NCI-H2107 treated with DMSO at 0.1 percent for 48 hours (cell line): ENCODE measurements at regions not wholly inside any gene's neighbourhood (a gene's known extent, or its start where the extent isn't known, plus 50 kb on each side); places are given as distances from the start of the nearest gene placed in this dataset.
"Not testable (repeated sequence)": the region's sequence is repeated elsewhere in the genome, so short reads cannot be mapped to it uniquely, and the experiment has no call there.

ENCODE experiments used
- DNase-seq: peaks from one replicate; lab custom pipeline; 2025; ENCODE audit not compliant: unreplicated experiment; lab: John Stamatoyannopoulos, UW

DNA sequence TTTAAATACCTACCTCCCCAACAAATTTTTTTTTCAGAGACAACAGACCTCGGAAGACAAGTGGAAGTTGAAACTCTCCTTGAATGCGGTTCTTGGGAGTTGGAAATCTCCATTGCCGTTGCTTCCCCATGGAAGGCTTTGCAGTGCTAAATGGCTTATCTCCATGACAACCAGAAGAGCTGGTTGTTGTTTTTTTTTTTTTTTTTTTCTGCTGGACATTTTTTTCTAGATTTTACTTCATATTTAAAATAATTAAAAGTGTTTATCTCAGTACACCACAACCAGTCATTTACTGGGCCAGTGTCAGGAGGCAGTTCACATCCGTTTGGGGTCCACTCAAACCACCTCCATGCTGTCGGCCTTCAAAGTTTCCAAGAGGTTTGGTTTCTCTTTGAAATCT, 348.5 kb upstream of the PRKCQ start:
- no peak for DNase-seq

DNA sequence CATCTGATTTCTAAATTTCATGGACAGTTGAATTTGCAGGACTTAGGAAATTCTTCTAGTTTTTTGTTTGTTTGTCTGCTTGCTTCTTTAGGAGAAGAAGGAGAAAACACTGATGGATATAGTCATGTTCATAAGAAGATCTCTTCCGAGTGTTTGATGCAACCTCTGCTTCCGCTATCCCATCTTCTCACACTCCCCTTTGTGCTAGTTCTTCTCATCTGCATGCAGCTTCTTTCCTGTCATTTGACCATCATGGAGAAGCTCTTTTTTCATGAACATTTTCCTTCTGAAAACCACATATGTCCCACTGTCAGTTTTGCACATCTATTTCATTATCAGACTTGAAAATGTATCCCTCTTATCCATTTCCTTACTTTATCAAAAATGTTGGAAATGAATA, 346.9 kb upstream of the PRKCQ start:
- no peak for DNase-seq

DNA sequence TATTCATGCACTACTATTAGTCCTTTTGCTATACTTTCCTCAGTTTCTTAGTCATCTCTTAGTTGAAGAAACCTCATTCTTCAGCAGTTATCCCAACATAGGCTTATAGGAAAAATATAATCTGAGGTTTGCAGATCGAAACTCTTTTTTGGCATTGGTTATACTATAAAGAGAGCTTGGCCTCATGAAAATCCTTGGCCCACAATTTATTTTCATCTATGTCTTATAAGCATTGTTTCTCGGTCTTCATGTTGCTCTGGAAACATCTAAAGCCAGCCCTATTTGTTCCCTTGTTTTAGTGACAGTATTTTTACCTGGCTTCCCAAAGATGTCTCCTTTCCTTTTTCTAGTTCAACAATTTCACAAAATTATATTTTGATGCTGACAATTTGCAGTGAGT, 345.1 kb upstream of the PRKCQ start:
- no peak for DNase-seq

DNA sequence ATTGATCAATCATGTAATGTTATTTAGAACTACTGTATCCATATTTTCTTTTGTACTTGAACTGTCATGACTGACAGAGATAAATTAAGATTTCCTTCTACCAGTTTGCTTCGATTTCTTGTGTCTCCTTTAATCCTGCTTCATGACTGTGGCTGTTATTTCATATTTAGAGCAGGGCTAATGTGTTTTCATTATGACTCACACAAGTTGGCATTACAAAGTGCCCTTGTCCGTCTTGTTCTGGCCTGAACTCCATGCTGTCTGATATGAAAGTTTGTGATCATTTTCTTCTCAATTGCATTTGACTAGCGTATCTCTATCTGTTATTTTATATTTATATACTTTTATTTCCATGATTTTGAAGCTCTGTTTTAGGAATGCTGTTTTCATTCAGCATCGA, 344.1 kb upstream of the PRKCQ start:
- no peak for DNase-seq

DNA sequence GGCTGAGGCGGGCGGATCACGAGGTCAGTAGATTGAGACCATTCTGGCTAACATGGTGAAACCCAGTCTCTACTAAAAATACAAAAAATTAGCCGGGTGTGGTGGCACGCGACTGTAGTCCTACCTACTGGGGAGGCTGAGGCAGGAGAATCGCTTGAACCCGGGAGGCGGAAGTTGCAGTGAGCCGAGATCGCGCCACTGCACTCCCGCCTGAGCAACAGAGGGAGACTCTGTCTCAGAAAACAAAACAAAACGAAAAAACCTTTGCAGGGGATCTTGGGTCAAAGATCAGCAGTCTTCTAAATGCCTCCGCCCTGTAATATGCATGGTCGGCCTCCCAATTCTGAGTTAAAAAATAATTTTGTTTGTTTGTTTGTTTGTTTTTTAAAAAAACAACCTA, 340.9 kb upstream of the PRKCQ start:
- not testable (repeated sequence) for DNase-seq

DNA sequence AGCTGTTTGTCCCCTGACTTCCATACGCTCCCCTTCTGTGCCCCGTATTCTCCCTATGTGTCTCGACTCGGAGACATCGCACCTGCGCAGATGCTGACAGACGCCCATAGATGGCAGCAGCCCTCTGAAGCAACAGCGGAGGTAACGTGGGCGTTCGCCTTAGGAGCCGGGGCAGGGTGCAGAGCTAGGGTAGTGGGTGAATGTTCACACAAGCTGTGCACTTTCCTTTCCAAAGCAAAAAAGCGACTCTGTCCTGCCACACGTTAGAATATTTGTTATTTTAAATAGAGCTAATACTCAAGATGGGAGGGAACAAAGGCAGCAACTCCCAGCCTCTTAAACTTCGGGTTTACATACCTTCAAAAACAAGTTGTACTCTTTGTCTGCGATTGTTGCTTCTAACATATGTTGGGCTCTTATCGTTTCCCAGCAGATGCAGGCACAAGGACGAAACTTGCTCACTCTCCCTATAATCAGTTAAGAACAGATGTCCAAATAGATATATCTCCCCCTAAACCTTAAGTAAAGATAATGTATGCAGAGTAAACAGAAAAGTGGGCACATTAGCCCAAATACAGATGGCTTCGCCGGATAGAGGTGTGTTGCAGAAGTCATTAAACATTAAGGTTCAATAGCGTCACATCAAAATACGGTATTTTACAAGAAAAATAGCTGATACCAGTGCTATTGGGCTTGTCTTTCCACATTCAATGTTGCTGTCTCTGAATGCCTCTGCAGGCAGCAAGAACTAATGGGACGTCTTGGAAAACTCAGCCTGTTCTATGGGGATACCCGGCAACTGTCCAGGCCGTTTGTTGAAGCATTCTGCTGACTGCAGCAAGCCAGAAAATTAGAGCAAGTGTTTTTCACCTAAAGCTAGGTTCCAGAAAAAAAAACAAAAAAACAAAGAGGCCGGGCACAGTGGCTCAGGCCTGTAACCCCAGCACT, 340.3 kb upstream of the PRKCQ start:
- peak; percentile 0 for DNase-seq

DNA sequence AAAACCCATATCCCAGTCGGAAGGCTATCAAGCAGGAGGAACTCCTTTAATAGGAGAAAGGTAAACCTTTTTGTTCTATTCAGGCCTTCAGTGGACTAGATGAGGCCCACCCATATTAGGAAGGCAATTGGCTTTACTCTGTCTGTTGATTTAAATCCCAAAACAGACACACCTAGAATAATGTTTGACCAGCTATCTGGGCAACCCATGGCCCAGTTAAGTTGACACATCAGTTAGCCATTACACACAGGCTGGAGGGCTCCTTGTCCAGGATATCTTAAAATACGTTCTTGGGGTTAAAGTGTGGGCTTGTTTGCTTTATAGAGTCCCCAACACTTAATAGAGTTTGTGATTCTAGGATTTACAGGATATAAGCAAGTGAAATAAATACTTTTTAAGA, 339.0 kb upstream of the PRKCQ start:
- no peak for DNase-seq

DNA sequence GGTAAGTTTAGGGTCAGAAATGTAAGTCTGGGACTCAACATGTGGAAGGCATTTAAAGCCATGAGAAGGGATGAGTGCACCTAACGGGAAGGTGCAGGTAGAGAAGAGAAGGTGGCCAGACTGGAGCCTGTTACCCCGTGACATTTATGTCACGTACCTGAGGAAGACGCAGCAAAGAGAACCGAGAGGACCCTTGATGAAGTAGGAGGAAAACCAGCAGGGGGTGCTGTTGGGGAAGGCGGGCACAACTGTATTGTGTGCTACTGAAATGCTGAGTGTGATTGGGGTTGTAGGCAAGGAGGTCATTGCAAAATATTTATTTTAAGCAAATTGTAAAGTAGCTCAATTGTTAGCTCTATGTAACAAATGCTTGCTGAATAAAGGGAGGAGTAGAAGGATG, 338.2 kb upstream of the PRKCQ start:
- DNase-seq = no peak

DNA sequence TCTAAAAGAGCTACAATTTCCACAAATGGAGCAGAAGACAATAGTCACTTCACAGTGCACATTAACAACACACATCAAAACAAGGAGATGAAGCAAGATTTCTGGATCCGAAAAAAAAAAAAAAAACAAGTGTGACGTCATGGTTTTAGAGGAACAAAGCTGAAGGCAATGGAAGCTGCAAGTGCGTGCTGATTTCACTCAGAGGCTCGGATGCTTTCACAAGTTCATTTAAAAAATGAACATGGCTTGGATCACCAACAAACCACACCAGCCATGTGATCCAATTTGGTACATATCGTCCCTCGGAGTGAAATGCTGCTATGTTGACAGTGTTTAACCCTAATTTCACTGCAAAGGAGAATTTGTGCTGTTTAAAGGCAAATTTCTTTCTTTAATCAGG, 337.0 kb upstream of the PRKCQ start:
- no peak for DNase-seq

DNA sequence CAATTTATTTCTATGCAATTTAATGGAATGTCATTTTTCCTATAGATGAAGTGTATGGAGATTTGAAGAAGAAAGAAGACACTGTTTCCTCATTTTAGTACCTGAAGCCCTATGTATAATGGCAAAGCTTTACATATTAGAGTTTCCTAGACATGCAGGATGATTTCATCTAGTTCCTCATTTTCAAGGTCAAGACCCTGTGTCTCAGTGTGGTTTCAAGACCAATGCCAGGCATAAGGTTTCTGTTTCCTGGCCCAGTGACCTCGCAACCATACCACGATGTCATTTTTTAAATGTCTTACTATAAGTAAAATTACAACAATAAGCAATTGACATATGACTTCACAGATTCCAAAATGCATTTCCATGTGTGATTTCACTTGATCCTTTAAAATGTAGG, 336.5 kb upstream of the PRKCQ start:
- no peak for DNase-seq

DNA sequence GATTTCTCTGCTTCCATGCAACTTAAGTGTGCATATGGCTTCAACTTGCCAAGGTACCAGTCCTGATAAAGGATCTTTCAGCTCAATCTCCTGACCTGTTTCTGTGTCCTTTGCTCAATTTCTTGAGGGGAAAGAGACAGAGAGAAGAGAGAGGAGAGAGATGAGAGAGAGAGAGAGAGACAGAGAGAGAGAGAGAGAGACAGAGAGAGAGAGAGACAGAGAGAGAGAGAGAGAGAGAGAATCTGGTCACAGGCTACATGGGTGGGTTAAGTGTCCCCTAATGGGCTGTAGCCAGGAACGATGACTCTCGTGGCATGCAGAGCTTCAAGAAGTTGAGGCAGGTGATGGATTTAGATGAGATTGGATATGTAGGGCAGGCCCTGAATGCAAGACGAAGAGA, 335.2 kb upstream of the PRKCQ start:
- no peak for DNase-seq

DNA sequence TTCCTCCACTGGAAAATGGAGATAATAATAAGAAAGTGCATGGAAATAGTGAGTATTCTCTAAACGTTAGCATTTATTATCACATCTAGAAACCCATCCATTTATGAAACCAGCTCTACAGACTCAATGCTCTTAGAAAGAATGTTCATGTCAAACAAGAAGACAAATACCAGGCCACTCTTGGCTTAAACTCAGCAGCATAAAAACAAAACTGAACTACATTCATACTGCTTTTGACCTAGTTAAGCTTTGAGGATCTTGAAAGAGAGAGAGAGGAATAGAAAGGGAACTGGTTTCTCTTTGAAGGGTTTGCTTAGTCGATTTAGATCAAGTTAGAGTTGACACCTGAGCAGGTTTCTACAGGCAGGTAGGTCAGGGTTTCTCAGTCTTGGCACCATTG, 332.9 kb upstream of the PRKCQ start:
- DNase-seq = no peak

DNA sequence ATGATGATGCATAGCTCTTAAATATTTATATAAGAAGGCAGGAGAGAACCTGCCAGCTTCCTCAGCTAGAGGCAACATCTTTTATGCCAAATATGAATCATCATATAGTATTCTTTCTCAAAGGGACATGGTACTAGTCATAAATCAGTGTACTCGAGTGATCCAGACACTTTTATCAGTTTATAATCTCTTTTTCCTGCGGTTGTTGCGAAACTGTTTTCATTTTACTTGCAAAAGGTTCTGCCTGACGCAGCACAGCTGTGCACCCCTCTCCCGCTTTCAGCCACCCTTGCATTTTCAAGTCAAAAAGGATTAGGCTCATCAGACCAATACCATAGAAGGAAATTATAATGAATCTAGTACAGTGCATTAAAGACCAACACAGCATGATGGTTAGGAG, 332.3 kb upstream of the PRKCQ start:
- no peak for DNase-seq

DNA sequence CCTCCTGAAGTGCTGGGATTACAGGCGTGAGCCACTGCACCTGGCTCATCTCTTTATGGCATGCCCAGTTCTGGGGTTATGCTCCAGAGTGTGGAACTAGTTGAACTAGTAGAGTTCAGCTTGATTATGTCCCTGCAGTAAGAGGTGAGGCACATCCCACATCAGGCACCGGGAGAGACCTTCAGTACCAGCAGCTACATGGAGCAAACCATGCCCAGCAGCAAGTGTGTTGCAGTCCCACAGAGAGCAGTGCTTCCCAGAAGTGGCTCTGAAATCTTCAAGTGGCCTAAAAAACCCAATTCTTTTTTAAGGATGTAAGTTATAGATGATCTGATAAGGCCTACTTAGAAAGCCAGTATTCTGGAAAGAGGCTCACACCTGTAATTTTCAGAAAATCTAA, 331.9 kb upstream of the PRKCQ start:
- no peak for DNase-seq

DNA sequence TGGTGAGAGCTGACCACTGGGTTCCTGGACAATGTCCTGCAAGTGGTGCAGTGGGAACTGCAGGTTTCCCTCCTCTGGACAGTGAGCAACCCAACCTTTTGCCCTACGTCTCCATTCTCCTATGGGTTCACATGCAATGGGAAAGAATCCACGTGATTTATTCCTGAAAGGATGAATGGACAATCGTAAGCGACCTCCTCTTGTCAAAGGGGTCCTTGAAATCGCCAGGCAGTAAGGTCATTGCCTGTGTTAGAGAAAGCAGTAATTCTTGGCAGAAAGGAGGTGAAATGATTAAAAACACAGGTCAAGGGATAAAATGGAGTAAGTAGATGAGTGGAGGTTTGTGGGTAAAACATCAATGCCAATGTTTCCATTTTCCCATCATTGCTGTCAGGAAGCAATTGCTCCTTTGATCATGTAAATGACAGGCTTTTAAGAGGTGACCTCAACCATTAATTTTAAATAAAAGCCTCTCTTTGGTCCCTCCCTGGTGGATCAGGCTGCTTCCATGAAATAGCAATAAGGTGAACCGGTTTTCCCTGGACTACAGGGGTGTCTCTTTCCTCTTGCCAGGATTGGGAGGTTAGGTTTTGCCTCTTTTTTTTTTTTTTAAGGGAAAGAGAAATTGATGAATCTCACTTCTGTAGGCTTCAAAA, 330.0 kb upstream of the PRKCQ start:
- DNase-seq = no peak

DNA sequence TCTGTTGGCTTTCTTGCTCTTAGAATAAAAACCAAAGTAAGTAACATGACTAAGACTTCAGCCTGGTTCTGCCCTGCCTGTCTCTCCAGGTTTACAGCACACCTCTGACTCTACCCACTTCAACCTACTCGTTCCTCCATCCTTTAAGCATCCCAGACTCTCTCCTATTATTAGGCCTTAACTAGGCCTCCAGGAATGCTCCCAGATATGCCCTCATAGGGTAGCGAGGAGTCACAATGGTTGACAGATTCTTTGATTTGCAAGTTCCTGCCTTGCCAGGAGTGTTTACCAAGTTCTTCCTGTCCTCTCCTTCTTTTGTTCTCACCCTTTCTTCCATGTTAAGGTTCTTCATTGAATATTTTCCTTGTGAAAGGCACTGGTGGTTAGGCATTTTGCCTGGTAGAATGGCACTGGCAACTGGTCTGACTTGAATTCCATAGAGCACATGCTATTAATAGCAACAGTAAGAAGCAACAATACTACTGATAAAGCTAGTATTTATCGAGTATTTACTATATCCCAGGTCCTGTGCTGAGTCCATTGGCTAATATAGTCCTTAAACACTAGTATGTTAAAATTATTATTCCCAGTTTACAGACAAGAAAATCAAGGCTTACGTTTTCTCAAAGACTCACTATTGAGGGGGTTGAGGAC, 327.9 kb upstream of the PRKCQ start:
- DNase-seq = no peak

DNA sequence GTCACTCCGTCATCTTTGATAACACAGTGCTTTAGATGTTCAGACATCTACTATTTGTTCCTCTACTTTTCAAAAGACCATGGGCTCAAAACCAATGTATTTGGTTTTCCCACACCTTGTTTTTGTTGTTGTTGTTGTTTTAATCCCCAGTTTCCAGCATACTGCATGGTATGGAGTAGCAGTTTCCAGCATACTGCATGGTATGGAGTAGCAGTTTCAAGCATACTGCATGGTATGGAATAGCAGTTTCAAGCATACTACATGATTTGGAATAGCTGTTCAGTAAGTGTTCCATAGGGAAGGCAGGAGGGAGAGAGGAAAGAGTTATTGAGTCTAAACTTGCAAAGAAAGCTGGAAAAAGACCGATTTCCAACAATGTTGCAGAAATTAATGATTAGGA, 314.3 kb upstream of the PRKCQ start:
- DNase-seq = no peak

DNA sequence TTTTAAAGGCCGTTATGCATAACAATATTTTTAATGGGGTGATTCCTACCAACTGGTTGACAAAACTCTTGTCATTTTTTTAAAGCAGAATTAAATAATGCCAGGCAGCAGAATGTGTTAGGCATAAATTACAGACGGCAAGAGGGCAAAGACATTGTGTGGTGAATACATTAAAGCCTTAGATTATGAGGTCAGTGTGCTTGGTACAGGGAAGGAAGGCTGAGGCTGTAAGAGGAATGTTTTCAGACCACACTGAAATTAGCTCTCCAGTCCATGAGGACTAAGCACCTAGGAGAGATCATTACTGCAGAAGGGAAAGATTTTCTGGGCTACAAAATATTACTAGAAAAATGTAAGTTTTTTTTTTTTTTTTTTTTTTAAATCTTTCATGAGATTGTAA, 312.8 kb upstream of the PRKCQ start:
- no peak for DNase-seq

DNA sequence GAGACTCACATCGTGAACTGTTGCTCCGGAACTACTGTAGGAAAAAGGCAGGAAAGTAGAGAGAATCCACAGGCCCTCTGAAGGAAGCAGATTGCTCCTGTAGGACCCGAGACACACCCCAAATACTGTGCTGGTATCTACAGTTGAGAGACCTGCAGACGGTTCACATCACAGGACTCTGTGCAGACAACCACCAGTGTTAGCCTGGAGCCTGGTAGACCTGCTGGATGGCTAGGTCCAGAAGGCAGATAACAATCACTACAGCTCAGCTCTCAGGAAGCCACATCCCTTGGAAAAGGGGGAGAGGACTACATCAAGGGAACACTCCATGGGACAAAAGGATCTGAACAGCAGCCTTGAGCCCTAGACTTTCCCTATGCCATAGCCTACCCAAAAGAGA, 311.8 kb upstream of the PRKCQ start:
- no peak for DNase-seq

DNA sequence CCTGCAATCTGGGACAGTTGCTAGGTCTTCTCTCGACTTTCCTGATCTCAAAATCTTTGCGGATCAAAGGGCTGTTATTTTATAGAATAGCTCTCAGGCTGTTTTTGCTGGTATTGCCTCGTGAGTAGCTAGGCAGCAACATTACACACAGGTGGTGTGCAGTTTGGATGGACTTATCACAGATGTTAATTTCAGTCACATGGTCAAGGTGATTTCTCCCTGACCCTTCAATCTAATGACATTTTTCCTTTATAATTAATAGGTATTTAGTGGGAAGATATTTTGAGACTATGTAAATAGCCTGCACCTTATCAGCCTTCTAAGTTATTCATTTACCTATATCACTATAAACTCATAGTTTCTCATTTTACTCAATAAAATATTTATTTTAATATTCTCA, 309.6 kb upstream of the PRKCQ start:
- DNase-seq = no peak

DNA sequence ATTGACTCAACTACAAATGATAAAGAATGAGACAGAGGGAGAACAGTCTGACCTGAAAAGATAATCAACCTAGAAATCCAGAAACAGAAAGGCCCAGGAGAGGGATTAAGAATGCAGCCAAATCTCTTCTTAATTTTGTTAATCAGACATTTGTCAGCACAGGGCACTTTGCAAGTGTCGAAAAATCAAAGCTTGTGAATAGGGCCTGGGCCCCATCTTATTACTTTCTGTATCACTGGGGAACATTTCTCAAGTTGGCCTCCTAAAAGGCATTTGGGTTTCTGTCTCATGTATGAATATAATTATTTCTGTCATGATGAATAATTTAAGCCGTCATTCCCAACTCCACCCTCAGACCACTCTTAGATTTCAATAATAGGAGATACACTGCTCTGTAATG, 308.4 kb upstream of the PRKCQ start:
- no peak for DNase-seq

DNA sequence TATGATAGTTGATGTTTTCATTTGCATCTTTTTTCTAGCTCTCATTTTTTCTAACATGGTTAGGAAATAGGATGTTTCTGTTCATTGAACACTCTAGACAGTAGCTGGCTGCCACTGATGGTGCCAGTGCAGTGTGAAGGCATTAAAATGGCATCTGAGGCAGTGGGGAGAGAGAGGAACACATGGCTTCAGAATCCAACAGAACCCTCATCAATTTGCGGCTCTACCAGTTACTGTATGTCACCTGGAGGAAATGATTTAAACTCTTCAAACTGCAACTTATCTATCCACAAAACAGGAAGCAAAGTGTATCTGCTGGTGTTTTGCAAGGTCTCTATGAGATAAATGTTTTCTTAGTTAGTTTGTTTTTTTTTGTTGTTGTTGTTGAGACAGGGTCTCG, 305.2 kb upstream of the PRKCQ start:
- no peak for DNase-seq
